ENCODE measurements at regions not wholly inside any gene's neighbourhood (a gene's known extent, or its start where the extent isn't known, plus 50 kb on each side); places are given as distances from the start of the nearest gene placed in this dataset.

GRCh38 chr6:82705579-82705978, 342.0 kb downstream of the TPBG start:
- TF ChIP-seq CTCF (optimal IDR thresholded peaks at IDR 0.05 in 1 of 3, IDR thresholded peaks at IDR 0.05 in 1 of 3, conservative IDR thresholded peaks at IDR 0.05 in 1 of 3; ENCODE audit: extremely low read depth in 1 of 3, insufficient read depth in 2 of 3, low read length in 3 of 3): no peak
- no peak for TF ChIP-seq EZH2 (IDR thresholded peaks at IDR 0.05; ENCODE audit: low read length)
- dilution Hi-C loops (cut with MboI; ENCODE audit: extremely low pct_ligation_motif_present, low sequenced_read_pairs): no loop called here
- H3K4me3 ChIP-seq (ENCODE audit: control insufficient read depth in 2 of 3, extremely low read depth in 1 of 3, insufficient read depth in 2 of 3, low read depth in 1 of 3, low read length in 3 of 3): no peak overlapping the region
- no peak overlapping the region for H3K4me2 ChIP-seq (ENCODE audit: control insufficient read depth, extremely low read depth, insufficient read depth, low read depth, low read length)
- H2AFZ ChIP-seq (ENCODE audit: control insufficient read depth, low read length): no peak overlapping the region
- FAIRE-seq: no peak
- no peaks in the 10 kb centered on the region for H3K4me1 ChIP-seq (ENCODE audit: control insufficient read depth, extremely low read depth, insufficient read depth, low read length)
- H3K9me1 ChIP-seq (ENCODE audit: control insufficient read depth, extremely low read depth, insufficient read depth, low read length): no peaks in the 10 kb centered on the region
- no peaks in the 10 kb centered on the region for H3K36me3 ChIP-seq (ENCODE audit: control insufficient read depth in 2 of 2, extremely low read depth in 1 of 2, insufficient read depth in 2 of 2, low read length in 2 of 2)
- H3K9ac ChIP-seq (ENCODE audit: control insufficient read depth, extremely low read depth, insufficient read depth, low read length): no peak overlapping the region
- no peaks in the 10 kb centered on the region for H3K79me2 ChIP-seq (ENCODE audit: control insufficient read depth, insufficient read depth, low read length)
- H3K9me3 ChIP-seq (ENCODE audit: control insufficient read depth, low read depth, low read length): no peaks in the 10 kb centered on the region
- H3K27ac ChIP-seq (ENCODE audit: control insufficient read depth, insufficient read depth, low read length): no peak overlapping the region
- H4K20me1 ChIP-seq (ENCODE audit: control insufficient read depth, extremely low read depth, insufficient read depth, low read length): no peaks in the 10 kb centered on the region
- no peak for DNase-seq (ENCODE audit: low read depth, low spot score)
- no peaks in the 10 kb centered on the region for H3K27me3 ChIP-seq (ENCODE audit: control insufficient read depth, extremely low read depth, insufficient read depth, low read length)

- Histone ChIP-seq H2AFZ (ENCODE audit: control insufficient read depth, low read length) (no peak overlapping the region), H3K4me2 (ENCODE audit: control insufficient read depth, extremely low read depth, insufficient read depth, low read depth, low read length) (no peak overlapping the region), H3K4me1 (ENCODE audit: control insufficient read depth, extremely low read depth, insufficient read depth, low read length) (no peaks in the 10 kb centered on the region), H3K27ac (ENCODE audit: control insufficient read depth, insufficient read depth, low read length) (no peak overlapping the region), H3K27me3 (ENCODE audit: control insufficient read depth, extremely low read depth, insufficient read depth, low read length) (no peaks in the 10 kb centered on the region), H3K79me2 (ENCODE audit: control insufficient read depth, insufficient read depth, low read length) (no peaks in the 10 kb centered on the region), H3K36me3 (ENCODE audit: control insufficient read depth in 2 of 2, extremely low read depth in 1 of 2, insufficient read depth in 2 of 2, low read length in 2 of 2) (no peaks in the 10 kb centered on the region), H4K20me1 (ENCODE audit: control insufficient read depth, extremely low read depth, insufficient read depth, low read length) (no peaks in the 10 kb centered on the region), H3K9ac (ENCODE audit: control insufficient read depth, extremely low read depth, insufficient read depth, low read length) (no peak overlapping the region), H3K9me3 (ENCODE audit: control insufficient read depth, low read depth, low read length) (no peaks in the 10 kb centered on the region), H3K4me3 (ENCODE audit: control insufficient read depth in 2 of 3, extremely low read depth in 1 of 3, insufficient read depth in 2 of 3, low read depth in 1 of 3, low read length in 3 of 3) (no peak overlapping the region), H3K9me1 (ENCODE audit: control insufficient read depth, extremely low read depth, insufficient read depth, low read length) (no peaks in the 10 kb centered on the region)
- no peak for FAIRE-seq
- DNase-seq (ENCODE audit: low read depth, low spot score): no peak
- dilution Hi-C loops (cut with MboI; ENCODE audit: extremely low pct_ligation_motif_present, low sequenced_read_pairs): no loop called here
- TF ChIP-seq EZH2 (IDR thresholded peaks at IDR 0.05; ENCODE audit: low read length): no peak
- no peak for TF ChIP-seq CTCF (optimal IDR thresholded peaks at IDR 0.05 in 1 of 3, IDR thresholded peaks at IDR 0.05 in 1 of 3, conservative IDR thresholded peaks at IDR 0.05 in 1 of 3; ENCODE audit: extremely low read depth in 1 of 3, insufficient read depth in 2 of 3, low read length in 3 of 3)
These were observed 347.6 kb downstream of the TPBG start for GRCh38 chr6:82711105-82711827.

Data from keratinocyte (primary cell).